ENCODE measurements at regions not wholly inside any gene's neighbourhood (a gene's known extent, or its start where the extent isn't known, plus 50 kb on each side); places are given as distances from the start of the nearest gene placed in this dataset.
"Not testable (repeated sequence)": the region's sequence is repeated elsewhere in the genome, so short reads cannot be mapped to it uniquely, and the experiment has no call there.

DNA sequence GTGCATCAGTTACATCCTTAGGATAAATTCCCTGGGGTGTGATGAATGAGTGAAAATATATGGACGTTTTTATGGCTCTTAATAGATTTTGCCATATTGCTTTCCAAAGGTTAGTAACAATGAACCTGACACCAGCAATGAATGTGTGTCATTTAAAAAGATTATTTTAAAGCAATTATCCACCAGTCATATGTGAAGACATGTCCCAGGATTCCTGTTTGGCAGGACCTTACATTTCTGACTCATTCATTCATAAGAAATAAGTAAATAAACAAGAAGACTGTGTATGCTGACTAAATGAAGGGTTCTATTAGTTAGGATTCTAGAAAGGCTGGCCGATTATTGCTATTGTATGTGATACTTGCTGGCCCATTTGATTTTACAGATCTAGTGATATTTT, 201.5 kb downstream of the SOX2 start:
- DNase-seq (ENCODE audit: low spot score) = no peak
- in situ Hi-C loops (cut with HindIII; ENCODE audit: low sequenced_read_pairs) = no loop called here

DNA sequence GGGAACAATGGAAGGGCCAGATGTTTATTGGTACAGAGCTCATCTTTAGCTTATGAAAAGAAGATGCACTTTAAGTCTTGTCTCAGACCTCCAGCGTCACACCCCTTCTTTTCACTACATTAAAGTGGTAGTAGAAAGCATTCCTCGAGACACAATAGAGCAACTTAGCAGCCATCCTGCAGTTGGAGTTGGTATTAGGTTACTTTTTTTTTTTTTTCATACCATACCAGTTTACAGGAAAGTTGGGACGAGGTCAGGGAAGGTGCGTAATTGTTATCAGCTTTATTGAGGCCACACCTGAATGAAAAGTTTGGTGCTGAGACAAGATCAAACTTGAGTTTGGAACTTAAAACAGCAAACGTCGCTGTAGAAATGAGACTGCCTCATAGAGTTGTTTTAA, 203.8 kb downstream of the SOX2 start:
- DNase-seq (ENCODE audit: low spot score) = no peak
- in situ Hi-C loops (cut with HindIII; ENCODE audit: low sequenced_read_pairs) = no loop called here

DNA sequence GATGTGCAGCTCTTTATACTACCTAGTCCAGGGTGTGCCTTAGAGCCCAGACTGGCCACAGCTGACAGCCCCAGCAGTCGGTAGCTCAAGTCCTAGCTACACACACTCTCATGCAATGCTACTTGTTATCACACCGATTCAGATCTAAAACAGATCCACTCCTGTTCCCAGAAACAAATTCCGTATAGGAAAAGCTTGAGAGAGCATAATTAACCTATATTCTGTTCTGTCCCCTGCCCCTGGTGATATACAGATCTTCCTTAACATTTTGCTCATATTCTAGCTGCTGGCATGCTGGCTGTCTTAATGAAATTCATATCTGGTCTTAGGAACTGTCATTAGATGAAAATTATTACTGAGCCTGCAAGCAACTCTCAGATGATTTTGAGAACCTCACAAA, 204.3 kb downstream of the SOX2 start:
- no peak for DNase-seq (ENCODE audit: low spot score)

DNA sequence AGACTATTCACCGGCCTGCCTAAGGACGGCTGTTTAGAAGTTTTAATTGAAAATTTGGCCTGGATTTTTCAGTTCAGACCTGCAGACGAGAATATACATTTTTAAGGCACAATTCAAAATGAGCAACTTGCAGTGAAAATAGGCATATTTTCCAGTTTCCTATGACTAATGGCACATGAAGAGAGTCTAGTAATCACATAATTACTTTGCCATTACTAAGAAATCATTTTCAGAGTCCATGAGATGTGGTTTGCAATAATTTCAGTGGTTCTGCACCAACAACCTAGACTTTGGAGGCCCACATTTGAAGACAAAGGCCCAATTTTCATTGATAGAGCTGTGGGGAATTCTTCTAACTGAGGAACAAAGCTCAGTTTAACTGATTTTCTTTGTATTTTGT, 205.3 kb downstream of the SOX2 start:
- DNase-seq (ENCODE audit: low spot score) = no peak
- in situ Hi-C loops (cut with HindIII; ENCODE audit: low sequenced_read_pairs) = no loop called here

More for the DNA sequence above, 204.3 kb downstream of the SOX2 start:
- in situ Hi-C loops (cut with HindIII; ENCODE audit: low sequenced_read_pairs) = no loop called here

DNA sequence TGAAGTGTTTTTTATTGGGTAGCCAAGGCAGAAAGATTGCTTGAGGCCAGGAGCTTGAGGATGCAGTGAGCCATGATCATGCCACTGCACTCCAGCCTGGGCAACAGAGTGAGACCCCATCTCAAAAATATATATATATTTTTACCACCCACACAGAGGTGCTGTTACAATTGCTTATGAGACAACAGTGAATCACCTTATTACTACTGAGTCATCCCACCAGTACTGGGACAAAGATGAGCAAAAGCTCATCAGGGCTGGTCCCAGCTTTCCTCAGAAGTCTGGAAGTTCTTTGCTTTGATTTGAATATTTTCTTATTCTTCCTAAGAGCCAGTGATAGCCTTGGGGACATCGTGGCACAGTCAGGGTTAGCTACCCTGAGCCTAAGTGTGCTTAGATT, 207.7 kb downstream of the SOX2 start:
- no peak for DNase-seq (ENCODE audit: low spot score)
- in situ Hi-C loops (cut with HindIII; ENCODE audit: low sequenced_read_pairs) = no loop called here

DNA sequence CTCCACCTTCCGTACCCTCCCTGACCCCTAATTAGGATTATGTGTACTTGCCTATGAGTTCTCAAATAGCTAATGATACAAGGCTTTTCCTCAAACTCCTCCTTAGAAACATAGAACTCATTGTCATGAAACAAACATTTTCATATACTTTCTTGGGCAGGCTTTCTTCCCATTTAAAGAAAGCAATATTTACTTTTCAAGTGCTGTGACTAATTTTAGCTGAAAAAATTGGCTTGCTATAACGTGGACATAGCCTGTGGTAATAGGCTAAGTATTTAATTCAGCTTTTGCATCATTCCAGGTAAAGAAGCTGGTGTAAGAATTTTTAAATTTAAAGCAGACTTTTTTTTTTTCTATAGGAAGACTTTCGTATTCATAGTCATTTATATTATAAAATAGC, 208.7 kb downstream of the SOX2 start:
- DNase-seq (ENCODE audit: low spot score) = no peak
- in situ Hi-C loops (cut with HindIII; ENCODE audit: low sequenced_read_pairs) = no loop called here

GRCh38 chr3:181921220-181921619, 209.5 kb downstream of the SOX2 start:
- in situ Hi-C loops (cut with HindIII; ENCODE audit: low sequenced_read_pairs) = no loop called here
- no peak for DNase-seq (ENCODE audit: low spot score)

DNA sequence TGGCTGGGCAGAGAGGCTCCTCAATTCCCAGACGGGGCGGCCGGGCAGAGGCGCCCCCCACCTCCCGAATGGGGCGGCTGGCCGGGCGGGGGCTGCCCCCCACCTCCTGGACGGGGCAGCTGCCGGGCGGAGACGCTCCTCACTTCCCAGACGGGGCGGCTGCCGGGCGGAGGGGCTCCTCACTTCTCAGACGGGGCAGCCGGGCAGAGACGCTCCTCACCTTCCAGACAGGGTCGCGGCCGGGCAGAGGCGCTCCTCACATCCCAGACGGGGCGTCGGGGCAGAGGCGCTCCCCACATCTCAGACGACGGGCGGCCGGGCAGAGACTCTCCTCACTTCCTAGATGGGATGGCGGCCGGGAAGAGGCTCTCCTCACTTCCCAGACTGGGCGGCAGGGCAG, 214.1 kb downstream of the SOX2 start:
- in situ Hi-C loops (cut with HindIII; ENCODE audit: low sequenced_read_pairs); DNase-seq (ENCODE audit: low spot score): not testable (repeated sequence)

GRCh38 chr3:181929501-181929900, 217.8 kb downstream of the SOX2 start:
- DNase-seq (ENCODE audit: low spot score) = no peak
- in situ Hi-C loops (cut with HindIII; ENCODE audit: low sequenced_read_pairs) = no loop called here

DNA sequence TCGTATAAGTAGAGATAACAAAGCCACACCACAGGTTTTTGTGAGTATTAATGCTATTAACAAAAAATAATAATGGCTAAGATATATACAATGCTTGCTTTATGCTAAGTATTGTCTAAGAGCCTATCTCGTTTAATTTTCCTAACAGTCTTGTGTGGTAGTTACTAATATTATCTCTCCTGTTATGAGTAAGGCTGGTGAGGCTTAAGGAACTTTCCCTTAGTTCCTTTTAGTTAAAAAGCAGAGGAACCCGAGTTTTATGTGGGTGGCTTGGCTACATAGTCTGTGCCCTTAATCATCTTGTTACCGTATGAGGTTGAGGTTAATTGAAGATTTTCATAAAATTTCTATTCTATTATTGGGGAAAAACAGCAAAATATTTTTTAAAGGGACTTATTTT, 218.4 kb downstream of the SOX2 start:
- no peak for DNase-seq (ENCODE audit: low spot score)
- in situ Hi-C loops (cut with HindIII; ENCODE audit: low sequenced_read_pairs) = no loop called here

GRCh38 chr3:181932039-181932438, 220.3 kb downstream of the SOX2 start:
- in situ Hi-C loops (cut with HindIII; ENCODE audit: low sequenced_read_pairs) = no loop called here
- no peak for DNase-seq (ENCODE audit: low spot score)

DNA sequence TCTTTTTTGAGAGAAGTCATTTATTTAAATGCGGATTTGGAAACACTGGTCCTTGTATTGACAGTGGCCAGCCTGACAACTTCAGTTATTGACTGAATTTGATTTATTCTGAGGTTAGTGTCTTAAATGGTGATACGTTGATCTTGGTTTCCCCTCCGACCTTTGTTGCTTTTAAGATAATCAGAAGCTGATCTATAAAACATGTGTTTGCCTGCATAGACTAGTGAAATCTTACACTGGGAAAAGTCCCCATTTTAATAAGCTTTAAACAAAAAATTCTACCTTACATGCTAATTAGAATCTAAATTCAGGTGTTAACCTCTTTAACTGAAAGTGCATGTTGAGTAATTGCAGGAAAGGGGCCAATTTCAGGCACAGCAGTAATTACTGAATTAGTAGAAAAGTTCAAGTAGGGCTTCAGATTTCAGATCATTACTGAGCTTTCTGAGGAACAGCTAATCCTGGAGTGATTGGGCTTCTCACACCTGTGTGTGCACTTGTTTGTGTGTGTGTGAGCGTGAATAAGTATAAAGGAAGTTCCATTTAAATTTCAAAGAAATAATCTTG, 221.4 kb downstream of the SOX2 start:
- in situ Hi-C loops (cut with HindIII; ENCODE audit: low sequenced_read_pairs) = no loop called here

DNA sequence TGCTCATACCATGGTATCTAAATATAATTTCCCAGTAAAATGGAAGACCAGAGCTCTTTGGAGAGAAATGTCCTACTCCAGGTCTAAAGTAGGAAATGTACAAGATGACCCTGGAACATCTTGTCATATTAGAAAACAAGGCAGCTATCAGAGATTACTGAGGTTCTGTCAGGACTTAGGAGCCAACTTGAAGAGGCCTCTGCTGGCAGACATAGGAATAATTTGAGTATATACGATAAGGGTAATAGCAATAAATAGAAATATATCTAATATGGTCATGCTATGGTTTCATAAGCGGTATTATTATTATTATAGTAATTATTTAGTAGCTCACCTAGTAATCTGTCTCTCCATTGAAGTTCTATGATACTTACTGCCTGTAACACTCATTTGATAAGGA, 224.2 kb downstream of the SOX2 start:
- DNase-seq (ENCODE audit: low spot score) = no peak
- in situ Hi-C loops (cut with HindIII; ENCODE audit: low sequenced_read_pairs) = no loop called here

More for the DNA sequence above, 221.4 kb downstream of the SOX2 start:
- DNase-seq (ENCODE audit: low spot score) = no peak

- in situ Hi-C loops (cut with HindIII; ENCODE audit: low sequenced_read_pairs) = no loop called here
- no peak for DNase-seq (ENCODE audit: low spot score)
Observed at GRCh38 chr3:181936774-181937173, 225.0 kb downstream of the SOX2 start.

GRCh38 chr3:181938580-181938979, 226.9 kb downstream of the SOX2 start:
- DNase-seq (ENCODE audit: low spot score); in situ Hi-C loops (cut with HindIII; ENCODE audit: low sequenced_read_pairs): not testable (repeated sequence)

GRCh38 chr3:181940703-181941102, 229.0 kb downstream of the SOX2 start:
- in situ Hi-C loops (cut with HindIII; ENCODE audit: low sequenced_read_pairs) = no loop called here
- DNase-seq (ENCODE audit: low spot score) = no peak

DNA sequence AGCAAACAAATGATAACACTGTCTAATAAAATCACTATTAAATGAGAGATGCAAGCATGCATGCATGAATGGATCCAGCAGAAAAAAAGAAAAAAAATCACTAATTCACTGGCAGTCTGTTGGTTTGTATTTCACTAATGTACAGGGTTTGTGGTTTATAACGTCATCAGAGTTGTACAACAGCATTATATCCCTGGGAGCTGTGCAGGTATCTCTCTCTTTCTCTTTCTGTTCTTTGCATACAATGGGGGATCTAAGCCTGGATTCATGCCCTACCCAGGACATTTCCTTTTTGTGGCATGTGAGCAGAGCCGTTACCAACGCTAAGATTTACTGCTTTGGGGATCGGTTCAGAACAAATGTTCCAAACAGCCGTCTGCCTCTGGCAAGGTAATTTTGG, 229.5 kb downstream of the SOX2 start:
- in situ Hi-C loops (cut with HindIII; ENCODE audit: low sequenced_read_pairs) = no loop called here
- no peak for DNase-seq (ENCODE audit: low spot score)

DNA sequence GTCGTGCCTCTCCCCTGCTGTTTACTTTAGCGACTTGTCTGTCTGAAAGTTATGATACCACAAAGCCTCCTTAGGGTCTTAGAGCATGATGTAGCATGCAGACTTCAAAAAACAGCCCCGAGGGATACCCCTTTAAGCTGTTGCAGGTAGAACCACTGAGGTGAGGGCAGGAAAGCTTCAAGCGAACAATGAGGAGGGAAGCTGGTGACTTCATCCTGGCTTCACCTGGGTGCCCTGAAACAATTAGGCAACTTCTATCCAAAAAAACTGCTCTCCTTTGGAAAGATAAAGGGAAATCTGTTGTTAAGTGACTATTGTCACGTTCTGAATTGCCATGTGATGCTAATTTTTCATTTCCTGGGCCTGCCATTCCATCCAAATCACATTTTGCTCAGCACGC, 231.6 kb downstream of the SOX2 start:
- no peak for DNase-seq (ENCODE audit: low spot score)
- in situ Hi-C loops (cut with HindIII; ENCODE audit: low sequenced_read_pairs) = no loop called here

DNA sequence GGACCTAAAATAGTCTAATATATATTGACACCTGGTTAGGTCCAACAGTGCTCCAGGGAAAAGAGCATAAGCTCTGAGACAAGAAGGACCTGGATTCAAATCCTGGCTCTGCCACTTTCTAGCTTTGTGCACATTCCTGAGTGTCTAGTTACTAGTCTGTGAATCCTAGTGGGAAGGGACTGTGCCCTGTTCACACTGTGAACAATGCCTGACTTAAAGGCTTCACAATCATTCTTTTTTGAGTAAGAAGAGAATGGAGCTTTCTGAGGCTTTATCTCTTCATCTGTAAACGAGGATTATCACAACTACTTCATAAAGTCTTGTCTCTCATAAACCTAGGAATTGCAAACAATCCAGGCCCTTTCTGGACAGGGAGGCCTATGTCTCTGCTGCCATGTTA, 235.9 kb downstream of the SOX2 start:
- no peak for DNase-seq (ENCODE audit: low spot score)
- in situ Hi-C loops (cut with HindIII; ENCODE audit: low sequenced_read_pairs) = no loop called here

DNA sequence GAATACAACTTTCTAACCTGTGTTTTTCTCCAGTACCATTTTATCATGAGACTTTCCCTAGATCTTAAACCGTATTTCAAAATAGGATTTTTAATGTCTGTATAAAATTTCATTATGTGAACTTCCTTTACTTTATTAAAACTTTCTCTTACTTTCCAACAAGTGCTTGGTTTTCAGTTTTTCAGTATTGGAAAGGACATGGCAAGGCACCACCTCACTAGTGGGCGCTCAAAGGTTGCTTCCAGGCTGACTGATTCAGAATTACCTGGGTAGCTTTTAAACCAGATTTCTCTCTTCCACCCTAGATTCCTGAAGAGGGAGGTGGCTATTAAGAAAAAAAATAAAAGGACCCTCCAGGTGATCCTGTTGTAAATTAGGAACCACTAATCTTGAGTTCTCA, 236.6 kb downstream of the SOX2 start:
- no peak for DNase-seq (ENCODE audit: low spot score)
- in situ Hi-C loops (cut with HindIII; ENCODE audit: low sequenced_read_pairs) = no loop called here

GRCh38 chr3:181952221-181952620, 240.5 kb downstream of the SOX2 start:
- no peak for DNase-seq (ENCODE audit: low spot score)
- in situ Hi-C loops (cut with HindIII; ENCODE audit: low sequenced_read_pairs) = no loop called here

DNA sequence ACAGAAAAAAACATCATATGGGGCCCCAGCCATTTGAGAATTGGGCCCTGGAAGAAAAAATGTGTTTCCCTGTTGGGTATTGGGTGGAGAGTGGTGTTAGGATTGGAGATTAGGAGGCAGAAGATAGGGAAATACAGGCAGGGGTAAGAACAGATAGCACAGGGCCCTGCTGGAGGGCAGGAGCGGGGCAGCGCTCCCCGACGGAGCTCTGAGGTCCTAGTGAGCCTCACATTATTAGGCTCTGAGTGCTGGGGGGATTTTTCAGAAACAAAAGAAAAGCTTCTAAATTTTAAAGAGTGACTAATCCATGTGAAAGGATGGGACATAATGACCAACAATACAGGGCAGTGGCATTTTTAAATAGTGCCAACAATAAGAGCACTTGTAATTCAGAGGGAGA, 241.2 kb downstream of the SOX2 start:
- in situ Hi-C loops (cut with HindIII; ENCODE audit: low sequenced_read_pairs) = no loop called here

More for the DNA sequence above, 241.2 kb downstream of the SOX2 start:
- DNase-seq (ENCODE audit: low spot score) = no peak
